ENCODE measurements at regions not wholly inside any gene's neighbourhood (a gene's known extent, or its start where the extent isn't known, plus 50 kb on each side); places are given as distances from the start of the nearest gene placed in this dataset.

DNA sequence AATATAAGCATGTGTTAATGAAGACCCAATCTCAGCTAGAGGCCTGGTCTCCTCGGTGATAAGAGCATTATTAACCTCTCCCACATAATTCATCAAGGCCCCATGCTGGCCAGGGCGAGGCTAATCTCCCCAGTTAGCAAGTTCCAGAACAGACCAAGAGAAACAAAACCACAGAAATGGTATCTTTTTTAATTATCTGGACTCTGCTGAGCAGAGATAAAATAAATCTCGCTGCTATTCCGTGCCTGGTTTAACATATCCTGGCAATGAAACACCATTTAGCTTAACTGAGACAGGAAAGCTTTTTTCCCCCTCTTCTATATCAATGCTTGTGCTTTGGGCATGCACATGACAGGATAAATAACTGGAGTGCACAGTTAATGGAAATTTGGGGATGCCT, 72.5 kb upstream of the ARHGEF3 start:
- Histone ChIP-seq H3K9me2 (replicated peaks; ENCODE audit: insufficient read depth, low read length) (no peaks in the 10 kb centered on the region), H2AFZ (ENCODE audit: low read length) (no peak overlapping the region), H3K4me2 (ENCODE audit: low read depth, low read length, poor library complexity, severe bottlenecking) (no peak overlapping the region), H4K20me1 (ENCODE audit: insufficient read depth, low read depth, low read length) (peaks cover 3% of the 10 kb centered on the region; the same call in 1 of the 2 replicates), H3K27ac (ENCODE audit: low read length) (no peak overlapping the region), H3K27me3 (ENCODE audit: low read length) (no peaks in the 10 kb centered on the region), H3K79me2 (ENCODE audit: low read length) (no peaks in the 10 kb centered on the region), H3K9me3 (ENCODE audit: low read length) (no peaks in the 10 kb centered on the region), H3K36me3 (ENCODE audit: insufficient read depth, low read length) (no peaks in the 10 kb centered on the region), H3K9ac (ENCODE audit: low read length) (no peak overlapping the region), H3K4me1 (ENCODE audit: low read length) (peaks cover 6% of the 10 kb centered on the region; the same call in 1 of the 2 replicates), H3K4me3 (ENCODE audit: low read length) (no peak overlapping the region)
- no peak for DNase-seq

DNA sequence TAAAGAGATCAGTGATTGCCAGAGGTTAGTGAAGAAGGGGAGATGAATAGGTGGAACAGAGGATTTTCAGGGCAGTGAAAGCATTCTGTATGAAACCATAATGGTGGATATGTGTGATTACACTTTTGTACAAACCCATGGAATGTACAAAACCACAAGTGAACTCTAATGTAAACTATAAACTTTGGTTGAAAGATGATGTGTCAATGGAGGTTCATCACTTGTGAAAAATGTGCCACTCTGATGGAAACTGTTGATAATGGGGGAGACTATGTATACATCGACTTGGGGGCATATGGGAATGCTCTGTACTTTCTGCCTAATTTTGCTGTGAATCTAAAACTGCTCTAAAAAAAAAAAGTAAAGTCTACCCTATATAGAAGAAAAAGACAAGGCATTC, 68.7 kb upstream of the ARHGEF3 start:
- no peaks in the 10 kb centered on the region for H3K79me2 ChIP-seq (ENCODE audit: low read length)
- no peak overlapping the region for H3K9ac ChIP-seq (ENCODE audit: low read length)
- no peak overlapping the region for H3K4me2 ChIP-seq (ENCODE audit: low read depth, low read length, poor library complexity, severe bottlenecking)
- H3K36me3 ChIP-seq (ENCODE audit: insufficient read depth, low read length) = no peaks in the 10 kb centered on the region
- H4K20me1 ChIP-seq (ENCODE audit: insufficient read depth, low read depth, low read length) = no peaks in the 10 kb centered on the region; the same call in 1 of the 2 replicates
- no peaks in the 10 kb centered on the region for H3K9me3 ChIP-seq (ENCODE audit: low read length)
- H3K27me3 ChIP-seq (ENCODE audit: low read length) = no peaks in the 10 kb centered on the region
- DNase-seq = no peak
- no peak overlapping the region for H2AFZ ChIP-seq (ENCODE audit: low read length)
- no peak overlapping the region for H3K27ac ChIP-seq (ENCODE audit: low read length)
- H3K9me2 ChIP-seq (replicated peaks; ENCODE audit: insufficient read depth, low read length) = no peaks in the 10 kb centered on the region
- peaks cover 2% of the 10 kb centered on the region; the same call in 1 of the 2 replicates for H3K4me1 ChIP-seq (ENCODE audit: low read length)
- no peak overlapping the region for H3K4me3 ChIP-seq (ENCODE audit: low read length)

DNA sequence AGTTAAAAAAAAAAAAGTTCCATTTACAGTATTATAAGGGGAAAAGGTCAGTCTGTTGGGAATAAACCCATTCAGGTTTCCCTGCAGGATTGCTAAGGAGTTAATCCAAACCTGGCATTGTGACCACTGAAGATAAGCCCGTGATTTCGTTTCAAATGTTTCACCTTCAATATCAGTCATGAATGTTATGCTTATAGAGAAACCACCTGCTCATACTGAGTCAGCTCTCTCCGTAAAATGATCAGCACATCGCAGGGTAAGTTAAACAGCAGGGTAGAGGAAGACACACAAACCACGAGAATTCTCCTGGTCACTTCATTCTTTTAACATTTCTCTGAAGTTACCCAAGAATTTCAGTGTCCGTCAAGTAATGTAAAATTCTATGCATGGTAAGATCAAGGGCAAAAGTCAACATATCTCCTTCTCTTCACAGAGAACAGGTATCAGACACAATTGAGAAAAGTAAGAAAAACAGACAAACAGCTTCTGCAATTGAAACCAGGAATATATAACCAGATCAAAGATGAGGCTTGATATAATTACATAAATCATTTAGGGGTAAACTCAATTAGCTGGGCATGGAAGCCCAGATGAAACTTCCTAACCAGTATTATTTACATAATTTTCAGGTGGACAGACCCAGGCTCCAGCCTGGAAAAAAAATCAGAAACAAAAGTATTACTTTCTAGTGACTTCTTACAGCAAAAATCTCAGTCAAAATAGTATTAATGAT, 67.6 kb upstream of the ARHGEF3 start:
- peaks cover 1% of the 10 kb centered on the region; the same call in 1 of the 2 replicates for H4K20me1 ChIP-seq (ENCODE audit: insufficient read depth, low read depth, low read length)
- no peaks in the 10 kb centered on the region for H3K27me3 ChIP-seq (ENCODE audit: low read length)
- no peak overlapping the region for H3K27ac ChIP-seq (ENCODE audit: low read length)
- H3K79me2 ChIP-seq (ENCODE audit: low read length) = no peaks in the 10 kb centered on the region
- H3K4me3 ChIP-seq (ENCODE audit: low read length) = no peak overlapping the region
- no peaks in the 10 kb centered on the region for H3K9me3 ChIP-seq (ENCODE audit: low read length)
- no peak overlapping the region for H3K9ac ChIP-seq (ENCODE audit: low read length)
- no peak for DNase-seq
- no peak overlapping the region for H3K4me2 ChIP-seq (ENCODE audit: low read depth, low read length, poor library complexity, severe bottlenecking)
- peaks cover 2% of the 10 kb centered on the region; the same call in 1 of the 2 replicates for H3K4me1 ChIP-seq (ENCODE audit: low read length)
- no peaks in the 10 kb centered on the region for H3K36me3 ChIP-seq (ENCODE audit: insufficient read depth, low read length)
- H3K9me2 ChIP-seq (replicated peaks; ENCODE audit: insufficient read depth, low read length) = no peaks in the 10 kb centered on the region
- H2AFZ ChIP-seq (ENCODE audit: low read length) = no peak overlapping the region

DNA sequence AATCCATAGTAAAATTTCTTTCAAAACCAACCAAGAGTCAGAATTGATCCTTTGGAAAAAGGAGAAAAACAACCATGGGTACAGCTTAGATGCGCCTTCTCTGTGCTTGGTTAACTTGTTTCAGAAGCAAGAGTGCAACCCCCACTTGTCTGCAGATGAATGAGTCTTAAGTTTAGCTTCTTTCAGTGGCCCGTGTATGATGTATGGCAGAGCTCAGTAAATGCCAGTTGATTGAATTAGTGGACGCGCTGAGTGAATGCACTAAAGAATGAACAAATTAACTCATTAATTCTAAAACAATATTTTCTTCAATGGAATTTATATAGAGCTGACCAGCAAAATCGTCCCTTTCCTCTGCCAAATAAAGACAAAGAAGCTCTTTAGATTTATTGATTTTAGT, 67.0 kb upstream of the ARHGEF3 start:
- no peak overlapping the region for H3K9ac ChIP-seq (ENCODE audit: low read length)
- H3K9me2 ChIP-seq (replicated peaks; ENCODE audit: insufficient read depth, low read length) = no peaks in the 10 kb centered on the region
- no peaks in the 10 kb centered on the region for H3K9me3 ChIP-seq (ENCODE audit: low read length)
- H3K27ac ChIP-seq (ENCODE audit: low read length) = no peak overlapping the region
- no peaks in the 10 kb centered on the region for H3K36me3 ChIP-seq (ENCODE audit: insufficient read depth, low read length)
- peaks cover 2% of the 10 kb centered on the region; the same call in 1 of the 2 replicates for H3K4me1 ChIP-seq (ENCODE audit: low read length)
- H3K27me3 ChIP-seq (ENCODE audit: low read length) = no peaks in the 10 kb centered on the region
- peaks cover 6% of the 10 kb centered on the region for H4K20me1 ChIP-seq (ENCODE audit: insufficient read depth, low read depth, low read length)
- DNase-seq = no peak
- H2AFZ ChIP-seq (ENCODE audit: low read length) = no peak overlapping the region
- H3K4me2 ChIP-seq (ENCODE audit: low read depth, low read length, poor library complexity, severe bottlenecking) = no peak overlapping the region
- no peaks in the 10 kb centered on the region for H3K79me2 ChIP-seq (ENCODE audit: low read length)
- H3K4me3 ChIP-seq (ENCODE audit: low read length) = no peak overlapping the region

DNA sequence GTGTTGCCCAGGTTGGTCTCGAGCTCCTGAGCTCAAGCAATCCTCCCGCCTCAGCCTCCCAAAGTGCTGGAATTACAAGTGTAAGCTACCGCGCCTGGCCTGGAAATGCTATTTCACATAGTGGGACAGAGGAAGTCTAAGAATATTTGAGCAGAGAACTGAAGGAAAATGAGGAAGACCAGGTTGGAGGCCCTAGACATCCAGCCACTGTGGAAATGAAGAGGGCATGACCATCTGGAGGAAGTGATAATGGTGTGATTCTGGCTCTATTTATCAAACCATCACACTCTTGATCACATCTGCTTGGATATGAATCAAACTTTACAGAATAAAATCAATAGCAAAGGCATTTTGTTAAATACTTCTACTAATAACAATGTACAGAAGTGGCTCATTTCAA, 65.9 kb upstream of the ARHGEF3 start:
- Histone ChIP-seq H3K27me3 (ENCODE audit: low read length) (no peaks in the 10 kb centered on the region), H3K79me2 (ENCODE audit: low read length) (no peaks in the 10 kb centered on the region), H3K9me3 (ENCODE audit: low read length) (no peaks in the 10 kb centered on the region), H3K9ac (ENCODE audit: low read length) (no peak overlapping the region), H3K4me3 (ENCODE audit: low read length) (no peak overlapping the region), H2AFZ (ENCODE audit: low read length) (no peak overlapping the region), H3K4me2 (ENCODE audit: low read depth, low read length, poor library complexity, severe bottlenecking) (no peak overlapping the region), H3K36me3 (ENCODE audit: insufficient read depth, low read length) (no peaks in the 10 kb centered on the region), H3K9me2 (replicated peaks; ENCODE audit: insufficient read depth, low read length) (no peaks in the 10 kb centered on the region), H4K20me1 (ENCODE audit: insufficient read depth, low read depth, low read length) (peaks cover 6% of the 10 kb centered on the region), H3K27ac (ENCODE audit: low read length) (no peak overlapping the region), H3K4me1 (ENCODE audit: low read length) (peaks cover 2% of the 10 kb centered on the region; the same call in 1 of the 2 replicates)
- no peak for DNase-seq

DNA sequence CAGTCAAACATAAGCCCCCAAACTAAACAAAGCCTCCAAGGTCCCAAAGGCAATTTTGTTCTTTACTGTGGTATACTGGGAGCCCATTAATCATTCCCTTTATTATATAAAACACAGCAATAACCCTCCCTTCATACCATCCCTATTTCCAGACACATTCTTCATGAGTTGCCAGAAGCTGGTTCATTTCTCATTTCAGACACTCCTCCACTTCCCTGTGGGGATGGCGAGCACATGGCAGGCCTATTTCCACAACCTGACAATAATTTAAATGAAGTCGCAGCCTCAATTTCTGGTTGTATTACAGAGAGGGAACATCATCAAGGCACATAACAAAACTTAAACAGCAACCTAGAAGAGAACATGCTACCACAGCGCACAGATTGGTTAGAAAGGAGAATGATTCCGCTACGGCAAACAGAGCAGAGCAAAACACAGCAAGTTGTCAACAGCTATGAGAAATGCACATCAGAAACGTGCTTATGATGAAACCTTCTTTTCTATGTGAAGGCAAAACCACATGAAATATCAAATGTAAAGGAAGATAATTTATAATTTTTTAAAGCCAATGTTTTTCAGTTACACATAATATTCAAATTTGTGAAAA, 63.3 kb upstream of the ARHGEF3 start:
- no peaks in the 10 kb centered on the region for H3K27me3 ChIP-seq (ENCODE audit: low read length)
- no peak overlapping the region for H3K4me3 ChIP-seq (ENCODE audit: low read length)
- no peaks in the 10 kb centered on the region for H3K9me3 ChIP-seq (ENCODE audit: low read length)
- no peak overlapping the region for H3K27ac ChIP-seq (ENCODE audit: low read length)
- no peaks in the 10 kb centered on the region for H3K36me3 ChIP-seq (ENCODE audit: insufficient read depth, low read length)
- no peak overlapping the region for H2AFZ ChIP-seq (ENCODE audit: low read length)
- H3K9me2 ChIP-seq (replicated peaks; ENCODE audit: insufficient read depth, low read length) = no peaks in the 10 kb centered on the region
- no peaks in the 10 kb centered on the region for H3K4me1 ChIP-seq (ENCODE audit: low read length)
- no peaks in the 10 kb centered on the region for H3K79me2 ChIP-seq (ENCODE audit: low read length)
- H3K4me2 ChIP-seq (ENCODE audit: low read depth, low read length, poor library complexity, severe bottlenecking) = no peak overlapping the region
- H3K9ac ChIP-seq (ENCODE audit: low read length) = no peak overlapping the region
- H4K20me1 ChIP-seq (ENCODE audit: insufficient read depth, low read depth, low read length) = peaks cover 6% of the 10 kb centered on the region; the same call in 1 of the 2 replicates
- DNase-seq = no peak

DNA sequence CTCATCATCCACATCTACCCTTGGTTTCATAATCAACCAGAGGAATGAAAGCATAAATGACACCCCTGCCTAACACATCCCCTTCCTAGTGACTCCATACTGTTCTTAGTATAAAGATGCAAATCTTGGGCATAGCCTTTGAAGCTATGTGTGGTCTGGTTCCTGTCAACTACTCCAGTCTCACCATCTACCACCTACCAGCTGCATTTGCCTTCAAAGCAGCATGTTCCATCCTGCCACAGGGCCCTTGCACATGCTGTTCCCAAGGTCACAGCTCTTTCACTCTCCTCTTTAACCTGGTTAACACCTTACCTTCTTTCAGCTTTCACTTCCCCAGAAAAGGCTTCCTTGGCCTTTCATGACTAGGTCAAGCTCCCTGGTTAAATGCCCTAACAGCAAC, 62.3 kb upstream of the ARHGEF3 start:
- Histone ChIP-seq H3K79me2 (ENCODE audit: low read length) (no peaks in the 10 kb centered on the region), H2AFZ (ENCODE audit: low read length) (no peak overlapping the region), H3K27me3 (ENCODE audit: low read length) (no peaks in the 10 kb centered on the region), H3K4me1 (ENCODE audit: low read length) (no peaks in the 10 kb centered on the region), H3K27ac (ENCODE audit: low read length) (no peak overlapping the region), H3K9me3 (ENCODE audit: low read length) (no peaks in the 10 kb centered on the region), H3K9me2 (replicated peaks; ENCODE audit: insufficient read depth, low read length) (no peaks in the 10 kb centered on the region), H3K9ac (ENCODE audit: low read length) (no peak overlapping the region), H3K4me3 (ENCODE audit: low read length) (no peak overlapping the region), H3K4me2 (ENCODE audit: low read depth, low read length, poor library complexity, severe bottlenecking) (no peak overlapping the region), H4K20me1 (ENCODE audit: insufficient read depth, low read depth, low read length) (peaks cover 6% of the 10 kb centered on the region; the same call in 1 of the 2 replicates), H3K36me3 (ENCODE audit: insufficient read depth, low read length) (no peaks in the 10 kb centered on the region)
- no peak for DNase-seq

DNA sequence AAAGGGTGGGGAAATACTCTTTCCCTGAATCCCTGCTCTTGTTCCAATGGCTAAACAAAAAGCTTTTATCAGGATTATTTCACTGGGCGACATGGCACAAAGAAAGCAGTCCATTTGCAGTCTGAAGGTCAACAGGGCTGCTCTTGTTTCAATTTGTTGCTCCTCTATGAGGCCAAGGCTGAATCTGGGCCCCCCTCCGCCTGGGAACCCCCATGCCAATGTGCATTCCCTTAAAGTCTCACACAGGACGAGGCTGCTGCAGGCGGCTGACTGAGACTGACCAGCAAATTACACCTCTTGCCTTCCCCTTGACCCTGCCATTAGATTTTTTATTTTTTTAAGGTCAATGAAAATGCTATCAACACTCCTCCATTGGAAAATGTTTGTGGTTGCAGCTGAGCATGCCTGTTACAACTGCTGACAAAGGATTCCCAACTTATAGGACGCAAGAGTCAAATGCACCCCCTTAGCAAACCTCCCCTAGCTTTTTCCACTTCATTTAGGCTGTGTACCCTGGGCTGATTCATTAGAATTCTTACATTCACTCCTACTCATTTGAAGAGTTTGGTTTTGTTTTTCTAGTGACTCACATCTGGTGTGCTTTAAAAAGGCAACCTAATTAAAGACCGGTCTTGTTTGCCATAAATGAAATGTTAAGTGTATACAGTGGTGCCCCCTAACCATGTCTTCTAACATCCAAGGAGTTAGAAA, 60.8 kb upstream of the ARHGEF3 start:
- no peak overlapping the region for H3K9ac ChIP-seq (ENCODE audit: low read length)
- no peaks in the 10 kb centered on the region for H3K9me2 ChIP-seq (replicated peaks; ENCODE audit: insufficient read depth, low read length)
- H2AFZ ChIP-seq (ENCODE audit: low read length) = no peak overlapping the region
- DNase-seq = no peak
- peaks cover 6% of the 10 kb centered on the region; the same call in 1 of the 2 replicates for H4K20me1 ChIP-seq (ENCODE audit: insufficient read depth, low read depth, low read length)
- no peaks in the 10 kb centered on the region for H3K79me2 ChIP-seq (ENCODE audit: low read length)
- H3K27ac ChIP-seq (ENCODE audit: low read length) = no peak overlapping the region
- no peaks in the 10 kb centered on the region for H3K36me3 ChIP-seq (ENCODE audit: insufficient read depth, low read length)
- no peaks in the 10 kb centered on the region for H3K9me3 ChIP-seq (ENCODE audit: low read length)
- H3K4me3 ChIP-seq (ENCODE audit: low read length) = no peak overlapping the region
- no peaks in the 10 kb centered on the region for H3K27me3 ChIP-seq (ENCODE audit: low read length)
- no peaks in the 10 kb centered on the region for H3K4me1 ChIP-seq (ENCODE audit: low read length)
- no peak overlapping the region for H3K4me2 ChIP-seq (ENCODE audit: low read depth, low read length, poor library complexity, severe bottlenecking)
